Right atrium auricular region (tissue), 2 donors: ENCODE measurements at regions not wholly inside any gene's neighbourhood (a gene's known extent, or its start where the extent isn't known, plus 50 kb on each side); places are given as distances from the start of the nearest gene placed in this dataset.
"Not testable (repeated sequence)": the region's sequence is repeated elsewhere in the genome, so short reads cannot be mapped to it uniquely, and the experiment has no call there.

Experiments
- DNase-seq: peaks from one replicate; pipeline ENCODE4 v3.0.0-alpha.2; 2019; ENCODE audit warnings: low spot score
- H3K27ac ChIP-seq, 2 donors: fragments of 200-600 bp; sonication (generic); 1 replicate in 1 of 2; 2 replicates in 1 of 2; pipeline ENCODE4 v1.5.1; 2016 to 2019
- H3K27me3 ChIP-seq, 2 donors: fragments of 200-600 bp; sonication (generic); one replicate each; pipeline versions ENCODE4 v1.5.1 to v1.6.0; 2017 to 2019
- H3K36me3 ChIP-seq: fragments of 200-600 bp; sonication (generic); one replicate; pipeline ENCODE4 v1.5.1; 2016
- H3K4me1 ChIP-seq, 2 donors: fragments of 200-600 bp; sonication (generic); one replicate each; pipeline versions ENCODE4 v1.5.1 to v1.6.0; 2017 to 2019
- H3K4me3 ChIP-seq, 2 donors: fragments of 200-600 bp; sonication (generic); 1 replicate in 1 of 2; 2 replicates in 1 of 2; pipeline ENCODE4 v1.5.1; 2017 to 2019; ENCODE audit warnings: mild to moderate bottlenecking in 1 of 2, moderate library complexity in 1 of 2
- H3K9me3 ChIP-seq, 2 donors: fragments of 200-600 bp; sonication (generic); one replicate each; pipeline ENCODE4 v1.5.1; 2019
- TF ChIP-seq, protein P1 (sequence below), 2 donors: fragments of 200-600 bp; sonication (generic); IDR thresholded peaks; one replicate each; pipeline ENCODE4 v1.5.1; 2019; ENCODE audit warnings: antibody characterized with exemption in 2 of 2

DNA sequence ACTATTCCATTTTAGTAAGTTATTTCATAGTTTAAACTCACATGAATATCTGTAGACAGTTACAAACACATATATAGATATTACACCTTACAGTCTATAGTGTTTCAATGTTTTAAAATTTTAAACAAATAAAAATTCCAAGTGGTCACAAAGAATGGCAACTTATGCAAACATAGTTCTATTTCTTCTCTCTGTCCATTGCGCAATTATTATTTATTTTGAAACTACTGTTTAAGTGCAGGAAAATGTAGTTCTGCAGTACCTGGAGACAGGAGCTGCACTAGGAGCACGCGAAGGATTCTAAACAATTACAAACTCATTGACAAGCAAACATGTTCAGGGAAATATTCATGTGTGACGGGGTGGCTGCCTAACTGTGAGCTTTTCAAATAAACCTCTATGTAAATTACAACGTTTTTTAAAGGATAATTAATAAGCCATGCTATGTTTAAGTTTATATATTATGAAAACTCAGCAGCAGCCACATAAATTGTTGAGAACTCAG is 312.0 kb upstream of the DUSP10 start:
- Histone ChIP-seq H3K9me3 (no peaks in the 10 kb centered on the region), H3K4me3 (no peak overlapping the region), H3K27ac (no peak overlapping the region), H3K36me3 (no peaks in the 10 kb centered on the region), H3K27me3 (no peaks in the 10 kb centered on the region), H3K4me1 (no peaks in the 10 kb centered on the region)
- DNase-seq: no peak
- TF ChIP-seq, protein P1, sequence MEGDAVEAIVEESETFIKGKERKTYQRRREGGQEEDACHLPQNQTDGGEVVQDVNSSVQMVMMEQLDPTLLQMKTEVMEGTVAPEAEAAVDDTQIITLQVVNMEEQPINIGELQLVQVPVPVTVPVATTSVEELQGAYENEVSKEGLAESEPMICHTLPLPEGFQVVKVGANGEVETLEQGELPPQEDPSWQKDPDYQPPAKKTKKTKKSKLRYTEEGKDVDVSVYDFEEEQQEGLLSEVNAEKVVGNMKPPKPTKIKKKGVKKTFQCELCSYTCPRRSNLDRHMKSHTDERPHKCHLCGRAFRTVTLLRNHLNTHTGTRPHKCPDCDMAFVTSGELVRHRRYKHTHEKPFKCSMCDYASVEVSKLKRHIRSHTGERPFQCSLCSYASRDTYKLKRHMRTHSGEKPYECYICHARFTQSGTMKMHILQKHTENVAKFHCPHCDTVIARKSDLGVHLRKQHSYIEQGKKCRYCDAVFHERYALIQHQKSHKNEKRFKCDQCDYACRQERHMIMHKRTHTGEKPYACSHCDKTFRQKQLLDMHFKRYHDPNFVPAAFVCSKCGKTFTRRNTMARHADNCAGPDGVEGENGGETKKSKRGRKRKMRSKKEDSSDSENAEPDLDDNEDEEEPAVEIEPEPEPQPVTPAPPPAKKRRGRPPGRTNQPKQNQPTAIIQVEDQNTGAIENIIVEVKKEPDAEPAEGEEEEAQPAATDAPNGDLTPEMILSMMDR (IDR thresholded peaks at IDR 0.05): no peak

DNA sequence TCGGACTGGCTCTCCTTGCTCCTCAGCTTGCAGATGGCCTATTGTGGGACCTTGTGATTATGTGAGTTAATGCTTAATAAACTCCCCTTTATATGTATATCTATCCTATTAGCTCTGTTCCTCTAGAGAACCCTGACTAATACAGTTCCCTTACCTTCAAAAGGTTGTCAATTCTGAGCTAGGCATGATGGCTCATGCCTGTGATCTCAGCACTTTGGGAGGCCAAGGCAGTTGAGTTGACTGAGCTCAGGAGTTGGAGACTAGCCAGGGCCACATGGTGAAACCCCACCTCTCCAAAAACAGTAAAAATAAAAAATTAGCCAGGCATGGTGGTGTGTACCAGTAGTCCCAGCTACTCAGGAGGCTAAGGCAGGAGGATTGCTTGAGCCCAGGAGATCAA is 309.4 kb upstream of the DUSP10 start:
- H3K9me3 ChIP-seq, H3K36me3 ChIP-seq, H3K4me1 ChIP-seq, H3K27ac ChIP-seq, H3K4me3 ChIP-seq, DNase-seq, H3K27me3 ChIP-seq: not testable (repeated sequence)

DNA sequence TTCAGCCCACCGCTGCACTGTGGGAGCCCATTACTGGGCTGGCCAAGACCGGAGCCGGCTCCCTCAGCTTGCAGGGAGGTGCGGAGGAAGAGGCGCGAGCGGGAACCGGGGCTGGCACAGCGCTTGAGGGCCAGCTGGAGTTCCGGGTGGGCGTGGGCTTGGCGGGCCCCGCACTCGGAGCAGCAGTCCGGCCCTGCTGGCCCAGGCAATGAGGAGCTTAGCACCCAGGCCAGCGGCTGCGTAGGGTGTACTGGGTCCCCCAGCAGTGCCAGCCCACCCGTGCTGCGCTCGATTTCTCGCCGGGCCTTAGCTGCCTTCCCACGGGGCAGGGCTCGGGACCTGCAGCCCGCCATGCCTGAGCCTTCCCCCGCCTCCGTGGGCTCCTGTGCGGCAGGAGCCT is 307.8 kb upstream of the DUSP10 start:
- H3K9me3 ChIP-seq, H3K27ac ChIP-seq, DNase-seq, H3K27me3 ChIP-seq, H3K36me3 ChIP-seq, H3K4me3 ChIP-seq, H3K4me1 ChIP-seq: not testable (repeated sequence)

DNA sequence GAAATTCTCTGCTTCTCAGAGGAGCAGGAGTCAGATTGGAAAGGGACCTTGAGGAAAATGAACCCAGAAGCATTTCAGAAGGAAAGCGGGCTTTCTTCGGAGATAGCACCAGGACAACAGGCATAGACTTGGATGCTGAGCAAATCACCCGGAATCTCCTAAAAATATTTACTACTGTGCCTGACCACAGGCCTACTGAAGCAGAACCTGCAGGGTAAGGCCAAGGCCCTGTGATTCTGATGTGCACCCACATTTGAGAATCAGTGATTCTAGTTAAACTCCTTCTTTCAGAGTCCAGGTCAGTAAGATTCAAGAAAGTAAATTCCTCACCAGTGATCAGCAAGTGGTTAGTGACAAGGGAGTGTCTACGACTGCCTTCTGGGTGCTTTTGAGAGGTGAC is 307.3 kb upstream of the DUSP10 start:
- no peak for DNase-seq
- Histone ChIP-seq H3K4me3 (no peak overlapping the region), H3K4me1 (peaks cover 0 to 4% of the 10 kb centered on the region in 2 donors), H3K36me3 (no peaks in the 10 kb centered on the region), H3K27ac (no peak overlapping the region), H3K27me3 (no peaks in the 10 kb centered on the region), H3K9me3 (no peaks in the 10 kb centered on the region)
- TF ChIP-seq, protein P1 (IDR thresholded peaks at IDR 0.05): no peak

DNA sequence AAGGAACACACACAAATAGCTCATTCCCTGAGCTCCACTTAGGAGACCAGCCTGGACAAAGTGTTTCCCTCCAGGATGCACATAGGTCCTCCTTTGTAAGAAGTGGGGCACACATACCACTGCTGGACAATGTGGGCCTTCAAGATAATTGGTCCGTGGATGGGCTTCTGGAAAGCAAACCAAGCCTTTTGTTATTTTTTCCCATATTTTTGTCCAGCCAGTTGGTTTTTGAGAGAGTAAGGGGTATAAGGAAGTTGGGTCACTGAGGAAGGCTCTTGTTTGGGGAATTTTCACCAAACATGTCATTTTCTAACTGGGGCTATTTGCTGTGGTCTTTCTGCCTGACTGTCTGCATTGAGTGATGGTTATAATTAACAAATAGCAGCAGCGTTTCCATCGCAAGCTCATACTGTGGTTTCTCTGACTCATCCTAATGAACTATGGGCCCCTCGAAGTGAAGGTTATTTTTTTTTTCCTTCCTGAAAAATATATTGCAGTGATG is 306.3 kb upstream of the DUSP10 start:
- no peak for DNase-seq
- TF ChIP-seq, protein P1 (IDR thresholded peaks at IDR 0.05): no peak
- H3K4me1 ChIP-seq: peaks cover 0 to 15% of the 10 kb centered on the region in 2 donors

DNA sequence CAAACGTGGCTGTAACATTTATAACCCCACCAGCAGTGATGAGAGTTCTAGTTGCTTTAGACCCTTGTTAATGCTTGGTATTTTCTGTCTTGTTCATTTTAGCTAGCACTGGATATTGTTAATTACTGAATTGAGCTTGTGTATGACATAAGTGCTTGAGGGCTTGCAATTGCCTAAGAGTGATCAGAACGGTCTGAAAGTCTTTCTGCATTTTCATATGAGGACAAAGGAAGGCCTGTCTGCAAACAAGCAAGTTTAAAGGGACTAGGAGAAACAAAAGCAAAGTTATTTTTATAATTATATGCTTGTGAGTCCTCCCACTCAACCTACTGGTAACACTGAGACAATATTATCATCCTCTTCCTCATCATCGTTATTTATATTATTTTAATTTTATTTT is 305.5 kb upstream of the DUSP10 start:
- Histone ChIP-seq H3K27me3 (no peaks in the 10 kb centered on the region), H3K36me3 (no peaks in the 10 kb centered on the region), H3K4me1 (peaks cover 0 to 20% of the 10 kb centered on the region in 2 donors), H3K9me3 (no peaks in the 10 kb centered on the region), H3K27ac (no peak overlapping the region), H3K4me3 (no peak overlapping the region)
- TF ChIP-seq, protein P1 (IDR thresholded peaks at IDR 0.05): no peak
- DNase-seq: no peak

More for the DNA sequence above, 306.3 kb upstream of the DUSP10 start:
- Histone ChIP-seq H3K27ac (no peak overlapping the region), H3K4me3 (no peak overlapping the region), H3K27me3 (no peaks in the 10 kb centered on the region), H3K36me3 (no peaks in the 10 kb centered on the region), H3K9me3 (no peaks in the 10 kb centered on the region)

DNA sequence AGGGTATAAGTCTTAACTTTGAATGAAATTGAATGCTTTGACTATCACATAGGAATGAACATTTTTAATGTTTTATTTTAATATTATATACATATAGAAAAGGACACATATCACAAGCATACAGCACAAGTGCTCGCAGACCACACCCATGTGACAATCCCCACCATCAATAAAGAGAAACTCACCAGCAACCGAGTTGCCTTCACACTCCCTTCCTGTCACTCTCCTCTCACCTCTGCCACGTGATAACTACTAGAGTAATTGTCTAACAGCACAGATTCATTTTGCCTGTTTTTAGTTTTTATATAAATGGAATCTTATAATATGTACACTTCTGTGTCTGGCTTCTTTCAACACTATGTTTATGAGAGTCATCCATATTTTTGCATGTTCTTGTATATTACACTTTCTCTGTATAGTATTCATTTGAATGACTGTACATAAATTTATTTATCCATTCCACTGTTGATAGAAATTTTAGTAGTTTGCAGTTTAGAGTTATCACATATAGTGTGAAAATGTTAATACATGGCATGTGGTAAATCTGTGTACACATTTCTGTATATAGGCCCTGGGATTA is 304.9 kb upstream of the DUSP10 start:
- peaks cover 0 to 20% of the 10 kb centered on the region in 2 donors for H3K4me1 ChIP-seq

More for the DNA sequence above, 304.9 kb upstream of the DUSP10 start:
- Histone ChIP-seq H3K27ac (no peak overlapping the region), H3K27me3 (no peaks in the 10 kb centered on the region), H3K36me3 (no peaks in the 10 kb centered on the region), H3K4me3 (no peak overlapping the region), H3K9me3 (no peaks in the 10 kb centered on the region)
- no peak for DNase-seq
- TF ChIP-seq, protein P1 (IDR thresholded peaks at IDR 0.05): no peak
